ENCODE measurements at regions not wholly inside any gene's neighbourhood (a gene's known extent, or its start where the extent isn't known, plus 50 kb on each side); places are given as distances from the start of the nearest gene placed in this dataset.

DNA sequence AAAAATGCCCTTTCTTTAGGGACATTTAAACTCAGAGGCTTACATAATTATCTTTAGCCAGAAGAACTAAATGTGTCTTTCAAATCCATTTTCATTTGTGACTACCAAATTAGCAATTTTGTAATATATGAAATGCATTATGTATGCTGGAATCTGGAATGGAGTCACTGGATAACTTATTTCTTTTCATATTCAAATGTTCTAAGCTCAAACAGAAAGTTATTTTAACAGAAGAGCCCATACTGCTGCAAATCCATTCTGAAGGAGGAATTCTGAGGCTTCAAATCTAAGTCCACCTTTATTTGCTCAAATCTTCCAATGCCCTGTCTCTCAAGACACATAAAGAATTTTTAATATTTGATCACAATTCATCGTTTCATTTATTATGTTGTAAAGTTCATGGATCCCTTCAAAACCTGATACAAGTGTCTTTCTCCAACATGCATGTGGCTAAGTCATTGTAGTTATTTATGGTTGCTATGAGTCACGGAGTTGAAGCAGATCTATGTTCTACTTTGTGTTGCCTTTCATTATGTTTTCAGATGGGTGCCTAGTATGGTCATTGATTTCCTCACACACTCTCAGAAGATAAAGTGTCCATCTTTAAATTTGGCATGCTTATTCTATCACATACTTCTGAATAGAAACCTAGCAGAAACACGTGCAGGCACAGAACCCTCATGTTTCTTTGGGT lies 214.8 kb upstream of the GCFC2 start:
- TF ChIP-seq, protein P1, sequence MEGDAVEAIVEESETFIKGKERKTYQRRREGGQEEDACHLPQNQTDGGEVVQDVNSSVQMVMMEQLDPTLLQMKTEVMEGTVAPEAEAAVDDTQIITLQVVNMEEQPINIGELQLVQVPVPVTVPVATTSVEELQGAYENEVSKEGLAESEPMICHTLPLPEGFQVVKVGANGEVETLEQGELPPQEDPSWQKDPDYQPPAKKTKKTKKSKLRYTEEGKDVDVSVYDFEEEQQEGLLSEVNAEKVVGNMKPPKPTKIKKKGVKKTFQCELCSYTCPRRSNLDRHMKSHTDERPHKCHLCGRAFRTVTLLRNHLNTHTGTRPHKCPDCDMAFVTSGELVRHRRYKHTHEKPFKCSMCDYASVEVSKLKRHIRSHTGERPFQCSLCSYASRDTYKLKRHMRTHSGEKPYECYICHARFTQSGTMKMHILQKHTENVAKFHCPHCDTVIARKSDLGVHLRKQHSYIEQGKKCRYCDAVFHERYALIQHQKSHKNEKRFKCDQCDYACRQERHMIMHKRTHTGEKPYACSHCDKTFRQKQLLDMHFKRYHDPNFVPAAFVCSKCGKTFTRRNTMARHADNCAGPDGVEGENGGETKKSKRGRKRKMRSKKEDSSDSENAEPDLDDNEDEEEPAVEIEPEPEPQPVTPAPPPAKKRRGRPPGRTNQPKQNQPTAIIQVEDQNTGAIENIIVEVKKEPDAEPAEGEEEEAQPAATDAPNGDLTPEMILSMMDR (IDR thresholded peaks at IDR 0.05), result no peak
- no peak for TF ChIP-seq POLR2A (IDR thresholded peaks at IDR 0.05)
